Hepatocyte (in vitro differentiated cells): ENCODE measurements at regions not wholly inside any gene's neighbourhood (a gene's known extent, or its start where the extent isn't known, plus 50 kb on each side); places are given as distances from the start of the nearest gene placed in this dataset.

Experiments used
- DNase-seq: peaks from one replicate; pipeline ENCODE4 v3.0.0-alpha.2; 2016; ENCODE audit warnings: low spot score
- H2AFZ ChIP-seq: fragments of 200-600 bp; sonication (generic); 2 replicates; pipeline ENCODE4 v1.6.0; 2016; ENCODE audit warnings: antibody characterized with exemption, mild to moderate bottlenecking
- H3K27ac ChIP-seq: fragments of 200-600 bp; sonication (generic); 2 replicates; pipeline ENCODE4 v1.5.1; 2016; ENCODE audit warnings: mild to moderate bottlenecking
- H3K27me3 ChIP-seq: fragments of 200-600 bp; sonication (generic); 2 replicates; pipeline ENCODE4 v1.6.1; 2016
- H3K36me3 ChIP-seq: fragments of 200-600 bp; sonication (generic); replicated peaks from 2 replicates; pipeline ENCODE4 v1.5.1; 2016; ENCODE audit warnings: low read depth; ENCODE audit not compliant: insufficient read depth
- H3K4me1 ChIP-seq: fragments of 200-600 bp; sonication (generic); 2 replicates; pipeline ENCODE4 v1.5.1; 2016; ENCODE audit warnings: mild to moderate bottlenecking, moderate library complexity; ENCODE audit not compliant: insufficient read depth
- H3K4me2 ChIP-seq: fragments of 200-600 bp; sonication (generic); 2 replicates; pipeline ENCODE4 v1.6.0; 2016
- H3K4me3 ChIP-seq: fragments of 200-600 bp; sonication (generic); 2 replicates; pipeline ENCODE4 v1.5.1; 2016; ENCODE audit warnings: mild to moderate bottlenecking
- H3K79me2 ChIP-seq: fragments of 200-600 bp; sonication (generic); 2 replicates; pipeline ENCODE4 v1.6.0; 2017; ENCODE audit warnings: mild to moderate bottlenecking
- H3K9me2 ChIP-seq: fragments of 200-600 bp; sonication (generic); replicated peaks from 2 replicates; pipeline ENCODE4 v1.6.0; 2017; ENCODE audit warnings: mild to moderate bottlenecking; ENCODE audit not compliant: insufficient read depth
- H3K9me3 ChIP-seq: fragments of 200-600 bp; sonication (generic); 2 replicates; pipeline ENCODE4 v1.5.1; 2016; ENCODE audit warnings: low read depth, mild to moderate bottlenecking
- H4K20me1 ChIP-seq: fragments of 200-600 bp; sonication (generic); 2 replicates; pipeline ENCODE4 v1.6.0; 2016; ENCODE audit warnings: mild to moderate bottlenecking; ENCODE audit not compliant: insufficient read depth, poor library complexity, severe bottlenecking
- EZH2 ChIP-seq: fragments of 200-600 bp; sonication (generic); IDR thresholded peaks from 2 replicates; pipeline ENCODE4 v1.6.1; 2016; ENCODE audit warnings: antibody characterized with exemption, mild to moderate bottlenecking, borderline replicate concordance
- EZH2phosphoT487 ChIP-seq: fragments of 200-600 bp; sonication (generic); IDR thresholded peaks from one replicate; pipeline ENCODE4 v1.6.1; 2018; ENCODE audit warnings: antibody characterized with exemption, mild to moderate bottlenecking, low read depth, moderate library complexity; ENCODE audit not compliant: unreplicated experiment, severe bottlenecking
- WGBS: methylation state at CpG from one replicate; pipeline ENCODE4 v1.1.6; 2016; ENCODE audit warnings: low lambda C conversion rate; ENCODE audit errors: missing lambda C conversion rate; 5-methylcytosine and 5-hydroxymethylcytosine counted together
- TF ChIP-seq, protein P1 (sequence below): fragments of 200-600 bp; sonication (generic); IDR thresholded peaks from 2 replicates; pipeline ENCODE4 v1.5.1; 2016; ENCODE audit warnings: antibody characterized with exemption, mild to moderate bottlenecking; ENCODE audit not compliant: poor library complexity

GRCh38 chr2:150341982-150342680 lies 145.3 kb downstream of the RND3 start:
- 77% methylated on average over 4 of the region's 4 CpGs for WGBS

DNA sequence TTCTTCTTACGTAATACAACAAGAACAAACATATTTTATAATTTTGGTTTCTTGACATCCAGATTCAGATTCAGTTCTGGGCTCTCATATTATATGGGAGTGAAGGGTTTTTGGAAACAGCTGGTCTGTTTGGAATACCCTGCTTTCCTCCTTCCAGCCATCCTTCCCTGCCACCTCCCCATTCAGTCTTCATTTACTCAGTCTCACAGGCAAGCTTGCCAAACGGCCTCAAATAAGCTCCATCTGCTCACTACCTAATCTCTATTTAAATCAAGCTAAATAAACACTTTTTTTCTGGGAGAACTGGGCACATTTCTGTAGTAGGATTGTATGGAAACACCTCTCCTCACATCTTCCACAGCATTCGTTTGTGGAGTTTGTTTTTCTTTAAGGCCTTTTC lies 147.5 kb downstream of the RND3 start:
- WGBS = 46% methylated on average over 3 of the region's 3 CpGs
- Histone ChIP-seq H2AFZ (no peak overlapping the region), H3K36me3 (no peaks in the 10 kb centered on the region), H3K9me3 (peaks cover 4% of the 10 kb centered on the region), H3K79me2 (no peaks in the 10 kb centered on the region), H3K27ac (no peak overlapping the region), H3K4me2 (no peak overlapping the region), H3K4me3 (no peak overlapping the region), H3K4me1 (no peaks in the 10 kb centered on the region), H3K27me3 (no peaks in the 10 kb centered on the region), H3K9me2 (no peaks in the 10 kb centered on the region), H4K20me1 (no peaks in the 10 kb centered on the region)
- peak; percentile 10 for DNase-seq
- TF ChIP-seq EZH2 (no peak), EZH2phosphoT487 (no peak)
- TF ChIP-seq, protein P1, sequence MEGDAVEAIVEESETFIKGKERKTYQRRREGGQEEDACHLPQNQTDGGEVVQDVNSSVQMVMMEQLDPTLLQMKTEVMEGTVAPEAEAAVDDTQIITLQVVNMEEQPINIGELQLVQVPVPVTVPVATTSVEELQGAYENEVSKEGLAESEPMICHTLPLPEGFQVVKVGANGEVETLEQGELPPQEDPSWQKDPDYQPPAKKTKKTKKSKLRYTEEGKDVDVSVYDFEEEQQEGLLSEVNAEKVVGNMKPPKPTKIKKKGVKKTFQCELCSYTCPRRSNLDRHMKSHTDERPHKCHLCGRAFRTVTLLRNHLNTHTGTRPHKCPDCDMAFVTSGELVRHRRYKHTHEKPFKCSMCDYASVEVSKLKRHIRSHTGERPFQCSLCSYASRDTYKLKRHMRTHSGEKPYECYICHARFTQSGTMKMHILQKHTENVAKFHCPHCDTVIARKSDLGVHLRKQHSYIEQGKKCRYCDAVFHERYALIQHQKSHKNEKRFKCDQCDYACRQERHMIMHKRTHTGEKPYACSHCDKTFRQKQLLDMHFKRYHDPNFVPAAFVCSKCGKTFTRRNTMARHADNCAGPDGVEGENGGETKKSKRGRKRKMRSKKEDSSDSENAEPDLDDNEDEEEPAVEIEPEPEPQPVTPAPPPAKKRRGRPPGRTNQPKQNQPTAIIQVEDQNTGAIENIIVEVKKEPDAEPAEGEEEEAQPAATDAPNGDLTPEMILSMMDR = no peak

More at GRCh38 chr2:150341982-150342680, 145.3 kb downstream of the RND3 start:
- no peak overlapping the region for H3K27ac ChIP-seq
- H3K9me3 ChIP-seq = peaks cover 4% of the 10 kb centered on the region
- DNase-seq = no peak
- TF ChIP-seq, protein P1 = no peak
- no peaks in the 10 kb centered on the region for H3K9me2 ChIP-seq
- H3K4me2 ChIP-seq = no peak overlapping the region
- no peak overlapping the region for H3K4me3 ChIP-seq
- no peaks in the 10 kb centered on the region for H3K27me3 ChIP-seq
- no peaks in the 10 kb centered on the region for H3K36me3 ChIP-seq
- no peaks in the 10 kb centered on the region for H3K79me2 ChIP-seq
- no peak overlapping the region for H2AFZ ChIP-seq
- H3K4me1 ChIP-seq = no peaks in the 10 kb centered on the region
- H4K20me1 ChIP-seq = no peaks in the 10 kb centered on the region

DNA sequence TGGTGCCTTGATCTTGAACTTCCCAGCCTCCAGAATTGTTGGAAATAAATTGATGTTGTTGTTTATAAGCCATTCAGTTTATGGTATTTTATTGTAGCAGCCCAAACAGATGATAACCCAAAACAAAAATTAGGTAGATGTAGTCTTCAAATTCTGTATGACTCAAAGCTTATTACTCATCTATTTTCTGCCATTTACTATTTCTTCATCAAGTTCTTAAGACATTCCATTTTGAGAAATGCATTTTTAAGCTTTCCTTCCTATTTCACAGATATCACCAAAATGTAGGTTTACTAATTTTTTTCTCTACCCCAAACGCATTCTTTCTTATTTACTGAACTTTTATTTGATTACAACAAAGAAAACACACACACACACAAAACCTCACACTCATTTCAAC lies 148.2 kb downstream of the RND3 start:
- Histone ChIP-seq H3K36me3 (no peaks in the 10 kb centered on the region), H3K9me3 (peaks cover 4% of the 10 kb centered on the region), H3K27me3 (no peaks in the 10 kb centered on the region), H3K9me2 (no peaks in the 10 kb centered on the region), H3K4me2 (no peak overlapping the region), H3K79me2 (no peaks in the 10 kb centered on the region), H2AFZ (no peak overlapping the region), H3K27ac (no peak overlapping the region), H3K4me1 (no peaks in the 10 kb centered on the region), H3K4me3 (no peak overlapping the region), H4K20me1 (no peaks in the 10 kb centered on the region)
- WGBS = 84% methylated on average over 1 of the region's 1 CpG
- no peak for TF ChIP-seq EZH2
- DNase-seq = no peak

DNA sequence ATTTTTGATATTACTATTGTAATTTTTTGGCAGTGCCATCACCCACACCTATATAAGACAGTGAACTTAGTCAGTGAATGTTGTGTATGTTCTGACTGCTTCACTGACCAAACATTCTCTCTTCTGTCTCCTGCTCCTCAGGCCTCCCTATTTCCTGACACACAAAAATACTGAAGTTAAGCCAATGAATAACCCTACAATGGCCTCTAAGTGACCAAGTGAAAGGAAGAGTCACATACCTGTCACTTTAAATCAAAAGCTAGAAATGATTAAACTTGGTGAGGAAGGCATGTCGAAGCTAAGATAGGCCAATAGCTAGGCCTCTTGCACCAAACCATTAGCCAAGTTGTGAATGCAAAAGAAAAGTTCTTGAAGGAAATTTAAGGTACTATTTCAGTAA lies 151.9 kb downstream of the RND3 start:
- no peaks in the 10 kb centered on the region for H4K20me1 ChIP-seq
- no peaks in the 10 kb centered on the region for H3K79me2 ChIP-seq
- no peaks in the 10 kb centered on the region for H3K36me3 ChIP-seq
- 81% methylated on average over 1 of the region's 1 CpG for WGBS
- no peak overlapping the region for H3K4me2 ChIP-seq
- H3K4me1 ChIP-seq = no peaks in the 10 kb centered on the region
- H3K9me3 ChIP-seq = peaks cover 4% of the 10 kb centered on the region
- TF ChIP-seq EZH2phosphoT487 (no peak), EZH2 (no peak)
- TF ChIP-seq, protein P1 = no peak
- H3K4me3 ChIP-seq = no peak overlapping the region
- no peak overlapping the region for H2AFZ ChIP-seq
- DNase-seq = no peak
- H3K27ac ChIP-seq = no peak overlapping the region
- no peaks in the 10 kb centered on the region for H3K9me2 ChIP-seq
- no peaks in the 10 kb centered on the region for H3K27me3 ChIP-seq
